Osteocyte (in vitro differentiated cells): ENCODE measurements at regions not wholly inside any gene's neighbourhood (a gene's known extent, or its start where the extent isn't known, plus 50 kb on each side); places are given as distances from the start of the nearest gene placed in this dataset.

ENCODE experiments used
- DNase-seq: peaks from one replicate; pipeline ENCODE4 v3.0.0; 2021; ENCODE audit warnings: mixed read lengths; ENCODE audit not compliant: unreplicated experiment; ENCODE audit errors: extremely low spot score
- H3K27ac Mint-ChIP-seq: one replicate; pipeline ENCODE4 v1.8.0; 2021; ENCODE audit warnings: mild to moderate bottlenecking, mixed read lengths; ENCODE audit not compliant: unreplicated experiment
- H3K27me3 Mint-ChIP-seq: one replicate; pipeline ENCODE4 v1.8.0; 2021; ENCODE audit warnings: mixed read lengths; ENCODE audit not compliant: unreplicated experiment
- H3K36me3 Mint-ChIP-seq: one replicate; pipeline ENCODE4 v1.8.0; 2021; ENCODE audit warnings: mixed read lengths; ENCODE audit not compliant: unreplicated experiment
- H3K4me1 Mint-ChIP-seq: one replicate; pipeline ENCODE4 v1.8.0; 2021; ENCODE audit warnings: mixed read lengths; ENCODE audit not compliant: unreplicated experiment
- H3K4me3 Mint-ChIP-seq: one replicate; pipeline ENCODE4 v1.8.0; 2021; ENCODE audit warnings: mild to moderate bottlenecking, moderate library complexity, mixed read lengths; ENCODE audit not compliant: unreplicated experiment
- H3K9me3 Mint-ChIP-seq: one replicate; pipeline ENCODE4 v1.8.0; 2021; ENCODE audit warnings: mixed read lengths; ENCODE audit not compliant: unreplicated experiment
- TF ChIP-seq, protein P1 (sequence below): fragments of 200-600 bp; sonication (generic); IDR thresholded peaks from 2 replicates; pipeline ENCODE4 v1.5.0; 2021; ENCODE audit warnings: antibody characterized with exemption, mild to moderate bottlenecking, moderate library complexity

DNA sequence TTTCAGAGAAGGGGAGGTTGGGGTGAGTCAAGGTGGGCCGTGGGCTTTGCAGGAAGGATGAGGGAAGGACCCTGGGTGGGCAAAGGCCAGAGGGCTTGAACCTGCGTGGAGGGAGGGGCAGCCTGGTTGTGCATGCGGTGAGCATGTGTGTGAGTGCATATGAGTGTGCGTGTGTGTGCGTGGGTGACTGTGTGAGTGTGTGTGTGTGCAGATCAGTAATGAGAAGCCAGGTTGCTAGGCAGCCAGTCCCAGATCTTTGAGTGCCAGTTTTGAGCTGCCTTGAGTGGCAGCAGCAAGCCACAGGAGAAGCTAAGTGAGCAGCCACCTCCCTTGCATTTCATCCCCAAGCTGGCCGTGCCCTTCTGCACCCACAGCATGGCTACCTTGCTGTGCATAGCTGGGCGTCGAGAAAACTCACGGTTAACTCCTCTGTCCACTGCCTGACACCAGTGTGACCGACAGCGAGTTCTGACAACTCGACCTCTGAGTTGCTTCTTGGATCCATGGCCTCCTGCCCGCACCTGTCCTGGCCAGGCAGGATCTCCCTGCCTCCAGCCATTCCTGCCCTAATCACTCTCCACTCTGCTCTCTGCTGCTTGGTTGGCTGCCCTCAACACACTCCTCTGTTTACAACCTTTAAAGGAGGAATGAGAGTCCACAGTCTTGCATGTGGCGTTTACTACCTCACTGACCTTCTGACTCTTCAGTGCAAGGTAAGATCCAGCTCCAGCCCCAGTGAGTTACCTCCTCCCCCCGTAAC, 775.4 kb downstream of the TYW1 start:
- Mint-ChIP-seq H3K27me3 (no peaks in the 10 kb centered on the region), H3K4me3 (no peak overlapping the region), H3K36me3 (no peaks in the 10 kb centered on the region), H3K27ac (no peak overlapping the region), H3K4me1 (no peaks in the 10 kb centered on the region), H3K9me3 (peaks cover 33% of the 10 kb centered on the region)
- no peak for DNase-seq
- TF ChIP-seq, protein P1, sequence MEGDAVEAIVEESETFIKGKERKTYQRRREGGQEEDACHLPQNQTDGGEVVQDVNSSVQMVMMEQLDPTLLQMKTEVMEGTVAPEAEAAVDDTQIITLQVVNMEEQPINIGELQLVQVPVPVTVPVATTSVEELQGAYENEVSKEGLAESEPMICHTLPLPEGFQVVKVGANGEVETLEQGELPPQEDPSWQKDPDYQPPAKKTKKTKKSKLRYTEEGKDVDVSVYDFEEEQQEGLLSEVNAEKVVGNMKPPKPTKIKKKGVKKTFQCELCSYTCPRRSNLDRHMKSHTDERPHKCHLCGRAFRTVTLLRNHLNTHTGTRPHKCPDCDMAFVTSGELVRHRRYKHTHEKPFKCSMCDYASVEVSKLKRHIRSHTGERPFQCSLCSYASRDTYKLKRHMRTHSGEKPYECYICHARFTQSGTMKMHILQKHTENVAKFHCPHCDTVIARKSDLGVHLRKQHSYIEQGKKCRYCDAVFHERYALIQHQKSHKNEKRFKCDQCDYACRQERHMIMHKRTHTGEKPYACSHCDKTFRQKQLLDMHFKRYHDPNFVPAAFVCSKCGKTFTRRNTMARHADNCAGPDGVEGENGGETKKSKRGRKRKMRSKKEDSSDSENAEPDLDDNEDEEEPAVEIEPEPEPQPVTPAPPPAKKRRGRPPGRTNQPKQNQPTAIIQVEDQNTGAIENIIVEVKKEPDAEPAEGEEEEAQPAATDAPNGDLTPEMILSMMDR: no peak

DNA sequence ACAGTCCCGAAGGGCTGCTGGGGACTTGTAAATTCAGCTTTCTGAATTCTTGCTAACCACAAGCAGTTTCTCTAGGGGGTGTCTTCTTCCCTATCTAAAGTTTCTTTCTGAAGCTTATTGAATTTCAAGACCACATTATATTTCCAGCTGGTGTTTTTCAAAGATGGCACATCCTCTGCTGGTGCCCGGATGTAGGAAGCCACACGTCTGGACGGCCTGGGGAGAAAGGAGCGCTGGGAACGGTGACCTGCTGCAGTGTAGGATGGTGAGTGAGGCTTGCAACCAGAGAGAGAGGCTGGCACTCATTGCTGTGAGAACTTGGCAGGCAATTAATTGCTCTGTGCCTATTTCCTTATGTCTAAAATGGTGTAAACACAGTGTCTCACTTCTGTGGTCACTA, 776.4 kb downstream of the TYW1 start:
- peaks cover 33% of the 10 kb centered on the region for H3K9me3 Mint-ChIP-seq
- DNase-seq: no peak
- H3K36me3 Mint-ChIP-seq: no peaks in the 10 kb centered on the region
- no peak overlapping the region for H3K4me3 Mint-ChIP-seq
- no peak overlapping the region for H3K27ac Mint-ChIP-seq
- TF ChIP-seq, protein P1: no peak
- H3K27me3 Mint-ChIP-seq: no peaks in the 10 kb centered on the region
- H3K4me1 Mint-ChIP-seq: no peaks in the 10 kb centered on the region

DNA sequence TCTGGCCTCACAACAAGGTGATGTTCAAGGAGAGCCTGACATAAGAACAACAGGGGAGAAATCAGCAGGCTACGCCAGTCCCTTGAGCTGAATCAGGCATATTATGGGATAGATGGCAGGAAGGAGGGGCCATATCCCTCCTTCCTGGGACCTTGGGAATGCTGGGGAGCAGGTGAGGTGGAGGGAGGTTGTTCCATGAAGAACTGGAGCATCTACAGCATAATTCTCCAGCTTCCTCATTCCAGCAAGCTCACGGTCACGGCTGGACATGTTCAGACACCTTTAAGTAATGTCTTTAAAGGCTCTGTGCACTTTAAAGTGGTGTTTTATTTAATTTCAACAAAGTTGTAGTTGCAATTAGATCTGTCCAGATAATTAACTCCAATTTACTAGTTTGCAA, 780.5 kb downstream of the TYW1 start:
- peaks cover 36% of the 10 kb centered on the region for H3K9me3 Mint-ChIP-seq
- no peaks in the 10 kb centered on the region for H3K27me3 Mint-ChIP-seq
- H3K36me3 Mint-ChIP-seq: no peaks in the 10 kb centered on the region
- no peaks in the 10 kb centered on the region for H3K4me1 Mint-ChIP-seq
- DNase-seq: no peak
- TF ChIP-seq, protein P1: no peak
- H3K4me3 Mint-ChIP-seq: no peak overlapping the region
- H3K27ac Mint-ChIP-seq: no peak overlapping the region

DNA sequence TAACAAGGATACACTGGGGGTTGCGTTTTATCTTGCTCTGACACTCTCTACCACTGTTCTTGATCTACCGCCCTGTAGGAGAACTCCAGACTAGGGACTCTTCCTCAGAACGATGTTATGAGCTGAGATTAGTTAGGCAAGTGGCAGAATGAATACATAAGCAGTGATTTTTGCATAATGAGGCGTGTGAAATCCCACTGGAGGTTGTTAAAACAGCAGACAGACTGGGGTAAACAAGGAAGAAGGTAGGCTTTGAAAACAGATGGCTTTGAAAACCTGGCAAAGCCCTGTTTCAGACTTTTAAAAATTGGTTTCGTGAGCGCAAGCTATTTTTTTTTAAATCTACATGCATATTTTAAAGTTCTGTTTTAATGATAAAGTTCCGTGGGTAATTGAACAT, 785.2 kb downstream of the TYW1 start:
- H3K27ac Mint-ChIP-seq: no peak overlapping the region
- no peaks in the 10 kb centered on the region for H3K4me1 Mint-ChIP-seq
- no peaks in the 10 kb centered on the region for H3K27me3 Mint-ChIP-seq
- H3K4me3 Mint-ChIP-seq: no peak overlapping the region
- no peak for DNase-seq
- TF ChIP-seq, protein P1: no peak
- H3K36me3 Mint-ChIP-seq: no peaks in the 10 kb centered on the region
- peaks cover 33% of the 10 kb centered on the region for H3K9me3 Mint-ChIP-seq

DNA sequence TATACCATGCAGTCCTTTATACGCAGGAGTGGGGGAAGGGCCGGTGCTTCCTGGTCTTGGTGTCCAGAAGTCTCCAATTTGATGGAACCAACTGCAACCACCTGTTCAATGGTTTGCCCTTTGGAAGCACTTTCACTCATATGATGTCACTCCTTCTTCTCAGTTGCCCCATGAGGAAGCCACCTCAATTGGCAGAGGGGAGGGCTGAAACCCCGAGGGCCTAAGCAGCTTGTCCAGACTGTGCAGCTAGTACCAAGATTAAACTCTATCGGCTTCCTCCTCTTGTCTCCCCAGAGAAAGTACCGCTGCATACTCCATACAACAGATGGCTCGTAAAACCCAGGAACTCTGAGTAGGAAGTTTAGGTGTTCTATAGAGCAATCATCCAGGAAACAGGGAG, 789.4 kb downstream of the TYW1 start:
- Mint-ChIP-seq H3K4me1 (no peaks in the 10 kb centered on the region), H3K4me3 (no peak overlapping the region), H3K36me3 (no peaks in the 10 kb centered on the region), H3K27me3 (no peaks in the 10 kb centered on the region), H3K27ac (no peak overlapping the region), H3K9me3 (peaks cover 40% of the 10 kb centered on the region)
- no peak for DNase-seq
- TF ChIP-seq, protein P1: no peak
